HG03103 (cell line): ENCODE measurements at regions not wholly inside any gene's neighbourhood (a gene's known extent, or its start where the extent isn't known, plus 50 kb on each side); places are given as distances from the start of the nearest gene placed in this dataset.
"Not testable (repeated sequence)": the region's sequence is repeated elsewhere in the genome, so short reads cannot be mapped to it uniquely, and the experiment has no call there.

Source experiments
- ATAC-seq: cut with Tn5 transposase; IDR thresholded peaks from one replicate; pipeline ENCODE4 v1.9.1; 2021; ENCODE audit warnings: low read depth; ENCODE audit not compliant: unreplicated experiment

DNA sequence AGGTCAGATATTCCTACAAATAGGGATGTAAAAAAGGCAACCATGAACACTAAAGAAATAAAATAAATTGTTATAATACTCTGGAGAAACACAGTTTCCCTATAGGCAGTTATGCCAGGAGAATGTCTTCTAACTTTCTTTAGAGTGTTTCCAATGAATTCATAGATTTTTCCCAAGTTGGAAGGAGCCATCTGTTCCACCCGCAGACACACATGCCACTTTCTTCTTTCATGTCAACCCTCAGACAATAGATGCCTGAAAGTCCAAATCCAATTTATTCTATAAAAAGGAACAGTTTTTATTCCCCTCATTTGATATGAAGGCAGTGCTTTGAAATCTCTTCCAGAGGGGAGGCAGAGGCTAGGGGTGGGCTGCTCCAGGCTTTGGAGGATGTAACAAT, 418.1 kb downstream of the ACTL7B start:
- ATAC-seq: no peak

DNA sequence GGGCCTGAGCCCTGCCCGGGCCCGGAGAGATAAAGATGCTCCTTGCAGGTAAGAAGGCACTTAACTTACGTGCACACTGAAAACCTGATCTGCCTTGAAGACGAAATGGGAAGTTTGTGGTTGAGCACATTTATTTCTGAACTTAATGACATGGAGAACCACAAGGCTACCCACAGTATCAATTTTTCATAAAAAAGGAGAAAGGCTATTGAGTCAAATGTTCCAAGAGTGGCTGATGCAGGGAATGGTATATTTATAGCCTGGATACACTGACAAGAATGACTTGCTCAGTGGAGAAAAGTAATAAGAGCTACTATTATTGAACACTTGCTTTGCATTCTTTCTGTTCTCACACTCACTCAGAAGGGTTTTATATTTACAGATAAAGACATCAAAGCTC, 419.3 kb downstream of the ACTL7B start:
- ATAC-seq: no peak

DNA sequence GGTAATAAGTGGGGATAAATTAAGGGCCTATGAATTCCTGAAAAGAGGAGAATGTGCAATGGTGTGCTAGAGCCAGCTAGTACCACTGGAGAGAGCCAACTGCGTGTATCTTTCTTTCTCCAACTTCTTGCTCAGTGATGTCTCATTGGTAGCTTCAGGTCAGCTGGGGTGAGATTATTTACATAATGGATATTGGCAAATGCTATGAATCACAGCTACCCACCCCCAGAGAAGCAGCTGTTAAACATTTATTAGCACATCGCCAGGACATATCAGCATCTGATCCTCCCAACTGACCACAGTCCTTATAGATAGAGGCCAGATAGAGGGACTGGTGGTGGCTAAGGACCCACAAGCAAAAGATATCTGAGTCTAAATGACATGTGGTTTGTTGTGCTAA, 421.3 kb downstream of the ACTL7B start:
- ATAC-seq: no peak

DNA sequence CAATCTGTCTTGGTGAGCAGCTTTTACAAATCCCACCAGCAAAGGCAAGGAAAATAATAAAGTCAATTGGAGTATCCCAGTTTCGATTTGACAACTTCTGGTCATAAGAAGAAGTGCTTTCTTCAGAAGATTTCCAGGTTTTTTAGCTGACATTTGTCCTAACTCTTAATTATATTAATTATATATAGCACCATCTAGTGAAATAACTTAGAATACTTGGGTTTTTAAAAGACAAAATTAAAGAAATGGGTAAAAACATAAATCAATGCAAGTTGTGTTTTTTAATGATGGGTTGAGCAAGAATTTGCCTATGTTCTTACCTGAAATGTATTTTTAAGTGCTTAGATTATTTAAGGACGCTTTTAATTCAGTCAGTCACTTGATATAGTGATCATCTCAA, 421.8 kb downstream of the ACTL7B start:
- ATAC-seq: no peak

DNA sequence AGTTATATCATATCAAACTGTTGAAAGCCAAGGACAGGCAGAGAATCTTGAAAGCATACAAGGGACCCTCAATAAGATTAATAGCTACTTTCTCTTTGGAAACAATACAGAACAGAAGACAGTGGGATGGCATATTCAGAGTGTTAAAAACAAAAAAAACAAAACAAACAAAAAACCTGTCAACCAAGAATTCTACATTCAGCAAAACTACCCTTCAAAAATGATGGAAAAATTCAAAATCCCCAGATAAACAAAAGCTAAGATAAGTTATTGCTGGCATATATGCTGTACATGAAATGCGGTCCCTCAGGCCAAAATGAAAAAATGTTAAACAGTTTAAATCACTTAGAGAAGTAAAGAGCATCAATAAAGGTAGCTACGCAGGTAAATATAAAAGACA, 425.1 kb downstream of the ACTL7B start:
- no peak for ATAC-seq

DNA sequence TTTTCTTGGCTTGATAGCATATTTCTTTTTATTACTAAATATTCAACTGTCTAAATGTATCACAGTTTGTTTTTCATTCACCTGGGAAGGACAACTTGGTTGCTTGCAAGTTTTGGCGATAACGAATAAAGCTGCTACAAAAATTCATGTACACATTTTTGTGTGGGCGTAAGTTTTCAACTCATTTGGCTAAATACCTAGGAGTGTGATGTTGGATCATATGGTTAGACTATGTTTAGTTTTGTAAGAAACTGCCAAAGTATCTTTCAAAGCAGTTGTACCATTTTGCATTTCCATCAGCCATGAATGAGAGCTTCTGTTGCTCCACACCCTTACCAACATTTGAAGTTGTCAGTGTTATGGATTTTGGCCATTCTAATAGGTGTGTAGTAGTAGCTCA, 428.0 kb downstream of the ACTL7B start:
- ATAC-seq: no peak

DNA sequence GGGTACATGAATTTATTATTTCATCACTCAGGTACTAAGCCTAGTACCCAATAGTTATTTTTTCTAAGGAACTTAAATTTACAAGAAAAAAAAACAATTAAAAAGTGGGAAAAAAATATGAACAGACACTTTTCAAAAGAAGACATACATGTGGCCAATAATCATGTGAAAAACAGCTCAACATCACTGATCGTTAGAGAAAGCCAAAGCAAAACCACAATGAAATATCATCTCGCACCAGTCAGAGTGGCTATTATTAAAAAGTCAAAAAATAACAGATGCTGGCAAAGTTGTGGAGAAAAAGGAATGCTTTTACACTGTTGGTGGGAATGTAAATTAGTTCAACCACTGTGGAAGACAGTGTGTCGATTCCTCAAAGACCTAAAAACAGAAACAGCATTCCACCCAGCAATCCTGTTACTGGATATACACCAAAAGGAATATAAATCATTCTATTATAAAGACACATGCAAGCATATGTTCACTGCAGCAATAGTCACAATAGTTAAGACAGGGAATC, 429.3 kb downstream of the ACTL7B start:
- not testable (repeated sequence) for ATAC-seq

DNA sequence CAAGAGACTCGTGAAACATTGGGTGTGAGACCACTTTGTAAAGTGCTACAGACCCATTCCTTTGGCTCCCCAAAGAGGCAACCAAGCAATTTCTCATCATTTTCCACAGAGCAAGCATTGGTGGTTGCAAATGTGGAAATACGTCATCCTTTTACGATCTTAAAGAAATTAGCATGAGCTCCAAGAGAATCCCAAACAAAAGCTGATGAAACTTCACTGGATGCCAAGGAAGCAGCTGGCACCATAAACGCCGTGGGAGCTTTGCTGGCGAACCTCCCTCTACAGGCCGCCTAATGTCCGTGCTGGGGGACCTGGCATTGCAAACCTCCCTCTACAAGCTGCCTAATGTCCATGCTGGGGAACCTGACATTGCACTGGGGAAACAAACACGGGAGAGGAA, 432.4 kb downstream of the ACTL7B start:
- ATAC-seq: no peak

DNA sequence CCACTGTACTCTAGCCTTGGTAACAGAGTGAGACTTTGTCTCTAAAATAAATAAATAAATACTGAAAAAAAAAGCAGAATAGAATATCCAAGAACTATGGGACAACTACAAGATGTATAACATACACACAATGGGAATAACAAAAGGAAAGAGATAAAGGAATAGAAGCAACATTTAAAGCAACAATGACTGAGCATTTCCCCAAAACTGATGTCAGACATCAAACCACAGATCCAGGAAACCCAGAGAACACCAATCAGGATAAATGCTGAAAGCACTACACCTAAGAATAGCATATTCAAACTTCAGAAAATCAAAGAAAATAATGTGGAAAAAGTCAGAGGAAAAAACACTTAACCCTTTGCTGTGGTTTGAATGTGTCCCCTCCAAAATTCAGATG, 436.4 kb downstream of the ACTL7B start:
- no peak for ATAC-seq

DNA sequence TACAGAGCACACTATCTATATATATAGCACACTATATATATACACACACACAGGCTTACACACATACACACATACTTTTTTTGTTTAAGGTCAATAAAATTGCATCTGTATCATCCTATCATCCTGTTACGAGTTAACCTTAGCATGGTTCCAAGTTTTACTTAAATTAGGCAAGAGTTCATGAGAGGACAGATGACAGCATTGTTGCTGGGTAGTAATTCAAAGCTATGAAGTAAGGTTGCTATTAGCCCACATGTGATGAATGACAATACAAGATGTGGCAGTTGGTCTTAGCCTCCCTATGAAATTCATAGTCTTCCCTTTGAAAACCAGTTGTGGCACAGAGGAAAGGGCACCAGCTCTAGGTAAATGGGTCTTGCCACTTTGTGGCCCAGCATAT, 438.1 kb downstream of the ACTL7B start:
- ATAC-seq: no peak

DNA sequence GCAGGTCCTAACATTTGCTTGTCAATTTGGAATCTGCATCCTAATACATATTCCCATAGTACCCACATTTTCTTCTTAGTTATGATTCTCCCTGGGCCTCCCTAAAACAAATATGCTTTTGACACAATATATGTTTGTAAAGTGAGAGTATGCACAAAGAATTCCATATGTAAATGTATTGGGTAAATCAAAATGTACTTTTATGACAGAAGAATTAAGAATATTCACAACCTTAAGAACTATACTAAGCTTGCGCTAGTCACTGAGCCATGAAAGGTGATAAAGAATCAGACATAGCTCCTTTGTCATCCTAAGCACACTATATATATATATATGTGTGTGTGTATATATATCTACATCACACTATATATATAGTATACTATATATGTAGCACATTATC, 438.5 kb downstream of the ACTL7B start:
- ATAC-seq: no peak

DNA sequence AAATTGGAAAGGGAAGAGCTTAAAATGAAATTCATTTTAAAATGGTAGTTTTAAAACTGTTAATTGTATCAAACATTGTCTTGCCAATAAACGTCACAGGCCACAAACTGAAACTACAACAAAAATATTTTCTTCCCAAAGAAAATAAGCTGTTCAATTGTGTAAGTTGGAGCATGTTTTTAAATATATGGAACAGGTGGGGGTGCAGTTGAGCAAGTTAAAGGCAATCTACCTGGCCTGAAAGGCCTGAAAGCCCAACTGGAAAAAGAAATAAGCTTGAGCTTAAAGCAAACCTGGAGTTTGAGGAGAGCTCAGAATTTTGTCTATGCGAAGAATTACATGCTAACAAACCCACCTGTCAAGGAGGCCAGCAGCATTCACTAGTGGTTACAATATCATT, 439.5 kb downstream of the ACTL7B start:
- no peak for ATAC-seq

DNA sequence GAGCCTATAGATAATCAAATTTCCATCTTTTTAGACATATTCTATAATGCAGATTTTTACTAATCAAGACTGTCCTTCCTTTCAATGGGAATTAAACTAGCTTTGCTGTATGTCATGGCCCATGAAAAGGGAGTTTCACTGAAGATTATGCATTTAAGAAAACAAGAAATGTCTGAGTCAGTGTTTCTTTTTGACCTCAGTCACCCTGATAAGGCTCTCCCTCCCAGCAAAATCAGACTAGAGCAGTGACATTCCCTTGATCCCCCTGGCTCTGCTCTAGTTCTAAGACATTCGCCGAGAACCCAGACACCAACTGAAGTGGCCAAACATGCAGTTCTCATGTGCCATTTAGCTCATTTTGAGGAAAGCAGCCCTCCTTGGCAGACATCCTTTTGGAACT, 442.0 kb downstream of the ACTL7B start:
- no peak for ATAC-seq

DNA sequence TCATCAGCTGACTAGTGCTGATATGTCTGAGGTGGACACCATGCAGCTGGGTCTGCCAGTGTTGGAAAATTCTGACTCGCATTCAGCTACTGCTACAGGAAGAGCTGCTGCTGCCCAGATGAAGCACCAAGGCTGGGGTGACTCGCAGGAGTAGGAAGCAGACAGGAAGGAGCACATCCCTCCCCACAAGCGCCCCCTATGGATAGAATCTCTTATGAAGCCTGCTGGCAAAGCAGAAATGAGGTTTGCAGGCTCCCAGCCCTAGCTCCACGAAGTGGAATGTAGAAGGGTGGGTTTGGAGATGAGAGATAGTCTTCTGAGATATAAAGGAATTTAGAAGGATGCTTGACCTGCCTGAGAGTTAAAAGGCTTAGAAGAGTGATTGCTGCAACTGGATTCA, 443.0 kb downstream of the ACTL7B start:
- ATAC-seq: no peak

DNA sequence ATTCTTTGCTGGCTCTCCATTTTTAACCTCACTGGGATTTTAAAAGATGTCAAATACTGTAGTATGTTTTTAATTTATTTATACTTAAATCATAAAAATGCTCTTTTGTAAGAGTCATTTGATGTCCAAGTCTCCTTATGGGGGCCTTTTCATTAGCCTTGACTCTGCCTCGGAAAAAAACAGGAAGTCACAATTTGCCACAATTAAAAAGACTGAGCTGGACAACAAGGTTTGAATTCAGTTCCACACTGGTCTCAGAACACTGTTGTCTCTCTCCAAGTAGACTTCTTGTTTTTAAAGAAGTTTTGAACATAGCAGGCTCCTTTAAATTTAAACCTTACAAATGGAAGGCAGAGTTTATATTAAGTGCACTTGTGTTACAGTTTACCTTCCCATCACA, 444.2 kb downstream of the ACTL7B start:
- ATAC-seq: no peak

DNA sequence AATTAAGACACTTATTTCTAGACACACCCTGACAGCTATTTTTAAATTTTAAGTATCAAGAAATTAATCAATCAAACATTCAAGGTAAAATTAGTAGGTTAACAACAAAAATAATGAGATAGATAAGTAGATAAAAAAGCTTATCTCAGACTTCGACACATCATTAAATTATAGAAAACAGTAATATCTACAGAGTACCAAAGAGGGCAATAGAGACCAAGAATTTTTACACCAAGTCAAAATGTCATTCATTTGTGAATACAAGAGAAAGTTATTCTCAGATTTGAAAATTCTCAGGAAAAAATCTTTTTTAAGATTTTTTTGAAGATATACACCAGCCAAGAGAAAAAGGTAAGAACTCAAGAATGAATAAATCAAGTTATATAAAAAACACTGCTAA, 445.6 kb downstream of the ACTL7B start:
- no peak for ATAC-seq

DNA sequence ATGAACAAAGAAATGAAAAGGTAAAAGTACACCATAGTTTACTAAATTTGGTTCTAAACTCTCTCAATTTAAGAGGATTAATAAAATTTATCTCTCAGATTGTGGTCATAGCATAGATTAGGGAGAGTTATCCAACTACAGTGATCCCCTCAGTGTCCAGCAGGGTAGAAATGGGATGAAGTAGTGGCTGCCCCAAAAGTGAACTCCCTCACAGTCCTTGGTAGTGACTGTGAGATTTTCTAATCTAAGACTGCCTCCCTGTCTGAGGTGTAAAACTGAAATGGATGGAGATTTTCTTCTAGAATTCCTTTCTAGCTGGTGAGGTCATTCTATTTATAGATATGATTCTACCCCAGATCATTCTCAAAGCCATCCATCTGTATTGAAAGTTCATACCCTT, 455.5 kb downstream of the ACTL7B start:
- no peak for ATAC-seq

DNA sequence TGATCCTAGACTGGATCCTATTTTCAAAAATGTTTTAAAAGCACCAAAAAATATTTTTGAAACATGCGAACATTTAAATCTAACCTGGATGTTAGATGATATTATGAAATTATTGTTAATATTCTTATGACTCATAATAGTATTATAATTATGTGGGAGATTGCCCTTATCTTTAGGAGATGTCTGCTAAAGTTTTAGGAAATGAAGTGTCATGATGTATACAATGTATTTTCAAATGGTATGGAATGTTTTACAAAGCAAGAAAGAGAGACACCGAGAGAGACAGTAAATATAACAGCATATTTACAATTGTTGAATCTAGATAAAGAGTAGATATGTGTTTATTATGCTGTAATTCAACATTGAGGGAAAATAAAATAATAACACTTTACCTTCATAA, 455.9 kb downstream of the ACTL7B start:
- ATAC-seq: no peak

DNA sequence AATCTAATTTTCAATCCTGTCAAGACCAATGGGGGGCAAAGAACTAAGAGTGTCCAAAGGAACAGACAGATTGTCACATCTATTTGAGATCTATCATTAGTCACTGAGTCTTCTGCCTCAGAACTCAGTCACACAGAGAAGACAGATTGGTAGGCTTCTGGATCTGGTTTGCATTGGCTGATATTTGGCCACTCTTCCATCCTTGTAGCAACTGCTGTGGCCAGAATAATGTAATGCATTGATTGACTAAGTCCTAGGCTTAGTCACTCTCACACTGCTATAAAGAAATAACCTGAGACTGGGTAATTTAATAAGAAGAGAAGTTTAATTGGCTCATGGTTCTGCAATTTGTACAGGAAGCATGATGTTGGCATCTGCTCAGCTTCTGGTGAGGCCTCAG, 458.5 kb downstream of the ACTL7B start:
- ATAC-seq: no peak

DNA sequence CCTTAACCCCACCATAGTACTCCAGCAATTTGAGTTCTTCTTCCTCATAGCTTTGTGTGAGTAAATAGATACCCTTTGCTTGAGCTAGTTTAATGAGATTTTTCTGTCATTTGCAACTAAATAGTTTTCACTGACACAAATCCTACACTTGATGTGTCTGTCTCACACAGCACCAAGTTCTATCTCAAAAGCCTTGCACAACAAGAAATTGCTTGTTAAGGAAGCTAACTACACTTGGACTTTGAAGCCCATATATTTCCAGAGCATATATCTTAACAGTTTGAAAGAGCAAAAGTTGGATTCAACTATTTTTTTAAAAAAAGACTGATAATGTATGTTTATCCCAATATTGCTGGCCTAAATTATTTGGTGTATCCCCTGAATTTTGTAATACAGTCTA, 459.2 kb downstream of the ACTL7B start:
- ATAC-seq: no peak

DNA sequence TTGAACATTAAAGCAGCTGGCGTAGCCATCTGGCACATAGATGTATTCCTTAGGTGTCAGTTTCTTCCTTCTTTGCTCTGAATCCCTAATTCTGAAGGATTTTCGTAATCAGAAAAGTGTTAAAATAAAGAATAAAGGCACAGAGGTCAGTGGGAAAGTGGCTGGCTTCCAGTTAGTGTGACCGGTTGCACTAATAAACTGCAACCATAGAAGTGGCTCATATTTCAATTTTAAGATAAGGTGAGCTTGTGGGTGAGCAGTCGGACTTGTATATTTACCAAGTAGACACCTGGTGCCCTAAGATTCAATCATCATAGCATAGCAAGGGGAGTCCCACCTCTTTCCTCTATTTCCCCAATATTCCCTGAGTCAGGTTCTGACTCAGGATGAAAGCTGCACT, 459.6 kb downstream of the ACTL7B start:
- no peak for ATAC-seq

DNA sequence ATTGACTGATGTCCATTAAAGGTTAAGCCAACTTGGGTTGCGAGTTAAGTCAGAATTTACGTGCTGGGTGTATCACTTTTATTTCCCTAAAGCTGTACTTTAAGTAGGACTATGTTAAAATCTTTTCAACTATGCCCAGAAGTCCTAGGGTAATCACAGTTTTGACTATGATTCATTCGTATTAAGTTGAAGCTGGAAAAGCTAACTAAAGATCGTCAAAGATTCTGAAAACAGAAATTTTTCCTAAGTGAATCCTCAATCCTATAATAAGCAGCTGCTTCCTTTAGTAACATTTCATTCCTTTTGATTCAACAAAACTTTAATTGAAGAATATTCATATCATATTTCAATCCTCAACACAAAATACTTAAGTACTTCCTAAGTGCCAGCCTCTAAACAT, 460.4 kb downstream of the ACTL7B start:
- no peak for ATAC-seq

DNA sequence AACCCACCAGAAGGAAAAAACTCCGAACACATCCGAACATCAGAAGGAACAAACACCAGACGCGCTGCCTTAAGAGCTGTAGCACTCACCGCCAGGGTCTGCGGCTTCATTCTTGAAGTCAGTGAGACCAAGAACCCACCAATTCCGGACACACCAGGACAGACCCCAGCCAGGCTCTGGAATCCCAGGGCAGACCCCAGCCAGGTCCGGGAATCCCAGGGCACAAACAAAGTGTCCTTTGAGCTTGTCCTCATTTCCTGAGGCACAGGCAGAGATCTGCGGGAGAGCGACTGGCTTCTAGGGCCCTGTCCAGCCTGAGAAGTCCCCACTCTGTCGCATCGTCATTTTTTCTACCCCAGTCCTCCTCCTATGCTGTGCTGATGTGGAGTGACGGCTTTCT, 461.1 kb downstream of the ACTL7B start:
- ATAC-seq: no peak
